ENCODE measurements at regions not wholly inside any gene's neighbourhood (a gene's known extent, or its start where the extent isn't known, plus 50 kb on each side); places are given as distances from the start of the nearest gene placed in this dataset.

GRCh38 chr1:88519156-88519555, 164.9 kb upstream of the PKN2 start:
- DNase-seq = no peak
- Mint-ChIP-seq H3K27ac (no peak overlapping the region), H3K36me3 (ENCODE audit: low read depth) (no peaks in the 10 kb centered on the region), H3K4me3 (no peak overlapping the region), H3K9me3 (peaks cover 25% of the 10 kb centered on the region), H3K27me3 (ENCODE audit: insufficient read depth) (no peaks in the 10 kb centered on the region), H3K4me1 (ENCODE audit: low read depth) (no peaks in the 10 kb centered on the region)
- no peak for TF ChIP-seq CTCF (IDR thresholded peaks at IDR 0.05)

GRCh38 chr1:88523854-88524528, 160.1 kb upstream of the PKN2 start:
- no peak for DNase-seq
- Mint-ChIP-seq H3K4me1 (ENCODE audit: low read depth) (no peaks in the 10 kb centered on the region), H3K27ac (no peak overlapping the region), H3K4me3 (no peak overlapping the region), H3K9me3 (peaks cover 27% of the 10 kb centered on the region), H3K36me3 (ENCODE audit: low read depth) (no peaks in the 10 kb centered on the region), H3K27me3 (ENCODE audit: insufficient read depth) (no peaks in the 10 kb centered on the region)
- TF ChIP-seq CTCF (IDR thresholded peaks at IDR 0.05) = no peak

GRCh38 chr1:88526456-88526855, 157.6 kb upstream of the PKN2 start:
- H3K27me3 Mint-ChIP-seq (ENCODE audit: insufficient read depth) = no peaks in the 10 kb centered on the region; the same call in 1 of the 2 replicates
- TF ChIP-seq CTCF (IDR thresholded peaks at IDR 0.05) = no peak
- H3K9me3 Mint-ChIP-seq = peaks cover 19% of the 10 kb centered on the region
- no peaks in the 10 kb centered on the region for H3K4me1 Mint-ChIP-seq (ENCODE audit: low read depth)
- no peak for DNase-seq
- H3K27ac Mint-ChIP-seq = no peak overlapping the region
- H3K4me3 Mint-ChIP-seq = no peak overlapping the region
- no peaks in the 10 kb centered on the region for H3K36me3 Mint-ChIP-seq (ENCODE audit: low read depth)

GRCh38 chr1:88528792-88529191, 155.3 kb upstream of the PKN2 start:
- Mint-ChIP-seq H3K9me3 (peaks cover 18% of the 10 kb centered on the region), H3K27ac (no peak overlapping the region)

GRCh38 chr1:88529581-88529980, 154.5 kb upstream of the PKN2 start:
- H3K4me1 Mint-ChIP-seq (ENCODE audit: low read depth) = no peaks in the 10 kb centered on the region
- no peak for TF ChIP-seq CTCF (IDR thresholded peaks at IDR 0.05)
- H3K4me3 Mint-ChIP-seq = no peak overlapping the region
- H3K9me3 Mint-ChIP-seq = peaks cover 20% of the 10 kb centered on the region
- H3K27ac Mint-ChIP-seq = no peak overlapping the region
- DNase-seq = no peak
- no peaks in the 10 kb centered on the region; the same call in 1 of the 2 replicates for H3K27me3 Mint-ChIP-seq (ENCODE audit: insufficient read depth)
- no peaks in the 10 kb centered on the region for H3K36me3 Mint-ChIP-seq (ENCODE audit: low read depth)

More at GRCh38 chr1:88528792-88529191, 155.3 kb upstream of the PKN2 start:
- TF ChIP-seq CTCF (IDR thresholded peaks at IDR 0.05) = no peak
- no peaks in the 10 kb centered on the region for H3K36me3 Mint-ChIP-seq (ENCODE audit: low read depth)
- H3K27me3 Mint-ChIP-seq (ENCODE audit: insufficient read depth) = no peaks in the 10 kb centered on the region; the same call in 1 of the 2 replicates
- no peaks in the 10 kb centered on the region for H3K4me1 Mint-ChIP-seq (ENCODE audit: low read depth)
- no peak for DNase-seq
- no peak overlapping the region for H3K4me3 Mint-ChIP-seq
